Caco-2 (cell line): ENCODE measurements at regions not wholly inside any gene's neighbourhood (a gene's known extent, or its start where the extent isn't known, plus 50 kb on each side); places are given as distances from the start of the nearest gene placed in this dataset.

Source experiments
- BruUV-seq: library from RNA; stranded (reverse); fragments of 400-500 nt; replicated peaks from 2 replicates; lab custom pipeline; 2021; lab: Mats Ljungman, UMichigan
- CTCF ChIA-PET: fragments of 300-600 bp; sonication (Branson Sonifier 250); formaldehyde crosslinking; loops from one replicate; lab custom pipeline; 2022; ENCODE audit warnings: antibody characterized with exemption; lab: Charles Lee
- POLR2A ChIA-PET: fragments of 300-600 bp; sonication (Branson Sonifier 250); formaldehyde crosslinking; loops from one replicate; lab custom pipeline; 2022; ENCODE audit warnings: antibody characterized with exemption; lab: Charles Lee
- DNase-seq, 2 experiments: peaks; one replicate each; pipeline versions ENCODE4 v3.0.0 to v3.0.0-alpha.2; 2020 to 2022
- H3K27me3 ChIP-seq: replicated peaks from 2 replicates; pipeline ENCODE4 v1.6.0; 2011; ENCODE audit warnings: low read length; ENCODE audit not compliant: control insufficient read depth, insufficient read depth
- H3K36me3 ChIP-seq: 2 replicates; pipeline ENCODE4 v1.5.1; 2011; ENCODE audit warnings: low read length; ENCODE audit not compliant: control insufficient read depth, insufficient read depth
- H3K4me1 ChIP-seq: fragments of 250-450 bp; sonication (Bioruptor Pico); 2 replicates; pipeline ENCODE4 v1.5.1; 2020; ENCODE audit warnings: mild to moderate bottlenecking
- H3K4me3 ChIP-seq: 2 replicates; pipeline ENCODE4 v1.5.1; 2011; ENCODE audit warnings: low read depth, mild to moderate bottlenecking, control low read depth, low read length
- H3K9me3 ChIP-seq: fragments of 250-450 bp; sonication (Bioruptor Pico); 2 replicates; pipeline ENCODE4 v1.5.1; 2020; ENCODE audit warnings: mild to moderate bottlenecking, moderate library complexity
- H3K27ac Mint-ChIP-seq: one replicate; pipeline ENCODE4 v1.8.0; 2022; ENCODE audit warnings: mixed read lengths; ENCODE audit not compliant: unreplicated experiment
- H3K27me3 Mint-ChIP-seq: one replicate; pipeline ENCODE4 v1.8.0; 2022; ENCODE audit warnings: mixed read lengths; ENCODE audit not compliant: insufficient read depth, unreplicated experiment
- H3K36me3 Mint-ChIP-seq: one replicate; pipeline ENCODE4 v1.8.0; 2022; ENCODE audit warnings: mild to moderate bottlenecking, mixed read lengths; ENCODE audit not compliant: insufficient read depth, unreplicated experiment
- H3K4me1 Mint-ChIP-seq: one replicate; pipeline ENCODE4 v1.8.0; 2022; ENCODE audit warnings: low read depth, mixed read lengths; ENCODE audit not compliant: unreplicated experiment
- H3K4me3 Mint-ChIP-seq: one replicate; pipeline ENCODE4 v1.8.0; 2022; ENCODE audit warnings: mild to moderate bottlenecking, moderate library complexity, mixed read lengths; ENCODE audit not compliant: unreplicated experiment
- H3K9me3 Mint-ChIP-seq: one replicate; pipeline ENCODE4 v1.8.0; 2022; ENCODE audit warnings: mixed read lengths; ENCODE audit not compliant: unreplicated experiment
- CTCF ChIP-seq, 2 experiments: fragments of 200-600 bp in 1 of 2; IDR thresholded peaks; 1 replicate in 1 of 2; 2 replicates in 1 of 2; pipeline versions ENCODE4 v1.5.1 to v1.8.0; 2011 to 2022; ENCODE audit warnings: antibody characterized with exemption in 1 of 2, control low read depth in 1 of 2, inconsistent platforms in 1 of 2, low read depth in 1 of 2, low read length in 1 of 2, mild to moderate bottlenecking in 1 of 2, moderate library complexity in 1 of 2; ENCODE audit not compliant: insufficient read depth in 1 of 2, severe bottlenecking in 1 of 2, unreplicated experiment in 1 of 2
- intact Hi-C: fragments of 100-400 bp; cut with micrococcal nuclease; formaldehyde crosslinking; loops from one replicate; pipeline ENCODE4 v1.10.0; 2022; ENCODE audit not compliant: unreplicated experiment

GRCh38 chr9:124179196-124180071, 78.3 kb upstream of the NEK6 start:
- no peaks in the 10 kb centered on the region for H3K36me3 ChIP-seq
- no peaks in the 10 kb centered on the region for H3K4me1 Mint-ChIP-seq
- H3K27me3 Mint-ChIP-seq, result peaks cover 10% of the 10 kb centered on the region
- peaks cover 4% of the 10 kb centered on the region; the same call in 1 of the 2 replicates for H3K9me3 ChIP-seq
- H3K27me3 ChIP-seq, result no peaks in the 10 kb centered on the region; the same call in 1 of the 2 replicates
- no peaks in the 10 kb centered on the region for H3K4me1 ChIP-seq
- intact Hi-C loops, result no loop called here
- H3K36me3 Mint-ChIP-seq, result no peaks in the 10 kb centered on the region
- no peak overlapping the region for H3K4me3 ChIP-seq
- TF ChIP-seq CTCF (IDR thresholded peaks at IDR 0.05; ENCODE audit: insufficient read depth in 1 of 2, low read depth in 1 of 2, low read length in 1 of 2, severe bottlenecking in 1 of 2, unreplicated experiment in 1 of 2), result no peak
- BruUV-seq, result no TSS peak
- POLR2A ChIA-PET, result no interaction called here
- CTCF ChIA-PET, result no interaction called here
- no peak for DNase-seq
- no peak overlapping the region for H3K27ac Mint-ChIP-seq
- H3K9me3 Mint-ChIP-seq, result no peaks in the 10 kb centered on the region
- H3K4me3 Mint-ChIP-seq, result no peak overlapping the region

- Histone ChIP-seq H3K4me3 (no peak overlapping the region), H3K36me3 (no peaks in the 10 kb centered on the region), H3K27me3 (no peaks in the 10 kb centered on the region; the same call in 1 of the 2 replicates), H3K4me1 (no peaks in the 10 kb centered on the region), H3K9me3 (peaks cover 4% of the 10 kb centered on the region; the same call in 1 of the 2 replicates)
- ChIA-PET CTCF (no interaction called here), POLR2A (no interaction called here)
- BruUV-seq, result no TSS peak
- DNase-seq, result no peak
- Mint-ChIP-seq H3K27me3 (peaks cover 7% of the 10 kb centered on the region), H3K27ac (no peak overlapping the region), H3K4me3 (no peak overlapping the region), H3K4me1 (no peaks in the 10 kb centered on the region), H3K36me3 (no peaks in the 10 kb centered on the region), H3K9me3 (no peaks in the 10 kb centered on the region)
- no peak for TF ChIP-seq CTCF (IDR thresholded peaks at IDR 0.05; ENCODE audit: insufficient read depth in 1 of 2, low read depth in 1 of 2, low read length in 1 of 2, severe bottlenecking in 1 of 2, unreplicated experiment in 1 of 2)
- intact Hi-C loops, result no loop called here
These were observed 77.2 kb upstream of the NEK6 start for GRCh38 chr9:124180557-124180956.

DNA sequence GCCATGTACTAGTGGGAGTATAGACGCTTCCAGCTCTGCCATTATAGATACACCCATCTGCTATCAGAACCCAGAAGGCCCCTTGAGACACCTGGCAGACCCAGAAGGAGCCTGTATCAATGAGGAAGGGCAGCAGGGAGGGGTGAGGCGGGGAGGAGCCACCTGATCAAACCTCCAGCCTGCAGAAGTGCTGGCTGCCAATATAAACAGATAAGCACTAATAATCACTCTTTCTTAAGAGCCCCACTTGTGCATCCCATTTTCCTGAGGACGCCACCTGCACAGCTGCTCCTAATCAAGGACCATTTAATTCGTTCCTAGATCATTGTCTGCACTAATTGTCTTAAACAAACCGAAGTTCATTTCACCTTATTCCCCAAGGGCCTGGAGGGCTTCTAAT, 75.0 kb upstream of the NEK6 start:
- CTCF ChIA-PET, result no interaction called here

More for the DNA sequence above, 75.0 kb upstream of the NEK6 start:
- Mint-ChIP-seq H3K9me3 (no peaks in the 10 kb centered on the region), H3K4me3 (no peak overlapping the region), H3K27me3 (peaks cover 15% of the 10 kb centered on the region), H3K36me3 (no peaks in the 10 kb centered on the region), H3K4me1 (no peaks in the 10 kb centered on the region), H3K27ac (no peak overlapping the region)
- TF ChIP-seq CTCF (IDR thresholded peaks at IDR 0.05; ENCODE audit: insufficient read depth in 1 of 2, low read depth in 1 of 2, low read length in 1 of 2, severe bottlenecking in 1 of 2, unreplicated experiment in 1 of 2), result no peak
- H3K4me1 ChIP-seq, result no peaks in the 10 kb centered on the region
- BruUV-seq, result no TSS peak
- intact Hi-C loops, result no loop called here
- no peak for DNase-seq
- H3K27me3 ChIP-seq, result no peaks in the 10 kb centered on the region; the same call in 1 of the 2 replicates
- POLR2A ChIA-PET, result no interaction called here
- no peak overlapping the region for H3K4me3 ChIP-seq
- H3K36me3 ChIP-seq, result no peaks in the 10 kb centered on the region
- H3K9me3 ChIP-seq, result peaks cover 4% of the 10 kb centered on the region; the same call in 1 of the 2 replicates
